ENCODE measurements at regions not wholly inside any gene's neighbourhood (a gene's known extent, or its start where the extent isn't known, plus 50 kb on each side); places are given as distances from the start of the nearest gene placed in this dataset.

DNA sequence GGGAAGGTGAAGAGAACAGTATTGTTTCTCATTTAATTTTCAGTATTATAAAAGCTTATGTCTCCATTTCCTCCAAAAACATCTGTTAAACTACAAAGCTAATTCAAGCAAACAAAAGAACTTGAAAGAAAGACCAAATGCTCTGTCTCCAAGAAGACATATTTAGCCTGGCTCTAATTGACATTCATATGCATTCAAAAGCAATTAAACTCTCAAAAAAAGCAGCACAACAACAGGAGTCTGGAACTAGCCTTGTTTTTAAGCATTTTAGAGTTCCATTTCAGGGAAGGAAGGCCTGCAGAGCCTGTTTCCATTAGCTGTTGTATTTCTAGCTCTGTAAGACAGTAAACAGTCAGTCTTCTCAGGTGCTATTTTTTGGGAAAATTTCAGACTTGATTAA, 447.9 kb downstream of the TDRD15 start:
- no peak overlapping the region for H3K4me3 ChIP-seq (replicated peaks; ENCODE audit: low read depth, low read length)
- TF ChIP-seq, protein P1, sequence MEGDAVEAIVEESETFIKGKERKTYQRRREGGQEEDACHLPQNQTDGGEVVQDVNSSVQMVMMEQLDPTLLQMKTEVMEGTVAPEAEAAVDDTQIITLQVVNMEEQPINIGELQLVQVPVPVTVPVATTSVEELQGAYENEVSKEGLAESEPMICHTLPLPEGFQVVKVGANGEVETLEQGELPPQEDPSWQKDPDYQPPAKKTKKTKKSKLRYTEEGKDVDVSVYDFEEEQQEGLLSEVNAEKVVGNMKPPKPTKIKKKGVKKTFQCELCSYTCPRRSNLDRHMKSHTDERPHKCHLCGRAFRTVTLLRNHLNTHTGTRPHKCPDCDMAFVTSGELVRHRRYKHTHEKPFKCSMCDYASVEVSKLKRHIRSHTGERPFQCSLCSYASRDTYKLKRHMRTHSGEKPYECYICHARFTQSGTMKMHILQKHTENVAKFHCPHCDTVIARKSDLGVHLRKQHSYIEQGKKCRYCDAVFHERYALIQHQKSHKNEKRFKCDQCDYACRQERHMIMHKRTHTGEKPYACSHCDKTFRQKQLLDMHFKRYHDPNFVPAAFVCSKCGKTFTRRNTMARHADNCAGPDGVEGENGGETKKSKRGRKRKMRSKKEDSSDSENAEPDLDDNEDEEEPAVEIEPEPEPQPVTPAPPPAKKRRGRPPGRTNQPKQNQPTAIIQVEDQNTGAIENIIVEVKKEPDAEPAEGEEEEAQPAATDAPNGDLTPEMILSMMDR (IDR thresholded peaks at IDR 0.05; ENCODE audit: low read depth, low read length, missing control alignments): no peak
- DNase-seq (ENCODE audit: extremely low read depth, low read depth): no peak

DNA sequence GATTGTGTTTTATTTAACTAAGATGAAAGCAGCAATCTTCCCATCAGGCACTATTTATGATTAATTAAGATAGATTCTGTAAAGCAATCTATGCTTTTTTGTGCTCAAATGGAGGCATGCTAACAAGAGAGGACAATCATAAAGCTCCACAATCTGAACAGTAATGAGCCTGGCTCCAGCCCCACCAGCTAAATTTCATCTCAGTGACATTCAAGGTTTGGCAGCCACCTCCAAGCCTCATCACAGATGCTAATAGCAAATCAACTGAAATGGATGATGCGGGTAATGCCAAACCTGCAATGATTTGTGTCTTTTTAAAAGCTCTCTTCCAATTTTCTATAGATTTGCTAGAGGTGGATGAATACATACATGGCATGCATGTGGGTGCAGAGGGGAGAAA, 456.6 kb downstream of the TDRD15 start:
- H3K4me3 ChIP-seq (replicated peaks; ENCODE audit: low read depth, low read length): no peak overlapping the region
- no peak for DNase-seq (ENCODE audit: extremely low read depth, low read depth)
- TF ChIP-seq, protein P1 (IDR thresholded peaks at IDR 0.05; ENCODE audit: low read depth, low read length, missing control alignments): no peak

DNA sequence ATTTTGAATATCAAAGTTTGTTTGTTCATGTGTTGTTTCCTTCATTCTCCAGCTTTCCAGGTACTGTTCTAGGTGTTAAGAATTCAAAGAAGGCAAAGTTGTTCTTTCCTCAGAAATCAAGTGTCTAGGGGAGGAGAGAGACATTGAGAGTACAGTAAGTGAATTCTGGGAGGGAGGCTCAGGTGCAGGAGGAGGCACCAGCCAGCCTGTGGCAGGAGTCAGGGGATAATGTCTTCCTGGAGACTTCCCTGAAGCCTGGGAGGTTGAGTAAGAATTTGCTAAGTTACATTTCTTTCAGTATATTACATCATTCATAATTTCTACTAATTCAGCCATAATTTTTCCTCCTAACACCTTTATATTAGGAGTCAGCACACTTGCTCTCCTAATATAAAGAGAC, 462.1 kb downstream of the TDRD15 start:
- TF ChIP-seq, protein P1 (IDR thresholded peaks at IDR 0.05; ENCODE audit: low read depth, low read length, missing control alignments): no peak
- DNase-seq (ENCODE audit: extremely low read depth, low read depth): no peak

DNA sequence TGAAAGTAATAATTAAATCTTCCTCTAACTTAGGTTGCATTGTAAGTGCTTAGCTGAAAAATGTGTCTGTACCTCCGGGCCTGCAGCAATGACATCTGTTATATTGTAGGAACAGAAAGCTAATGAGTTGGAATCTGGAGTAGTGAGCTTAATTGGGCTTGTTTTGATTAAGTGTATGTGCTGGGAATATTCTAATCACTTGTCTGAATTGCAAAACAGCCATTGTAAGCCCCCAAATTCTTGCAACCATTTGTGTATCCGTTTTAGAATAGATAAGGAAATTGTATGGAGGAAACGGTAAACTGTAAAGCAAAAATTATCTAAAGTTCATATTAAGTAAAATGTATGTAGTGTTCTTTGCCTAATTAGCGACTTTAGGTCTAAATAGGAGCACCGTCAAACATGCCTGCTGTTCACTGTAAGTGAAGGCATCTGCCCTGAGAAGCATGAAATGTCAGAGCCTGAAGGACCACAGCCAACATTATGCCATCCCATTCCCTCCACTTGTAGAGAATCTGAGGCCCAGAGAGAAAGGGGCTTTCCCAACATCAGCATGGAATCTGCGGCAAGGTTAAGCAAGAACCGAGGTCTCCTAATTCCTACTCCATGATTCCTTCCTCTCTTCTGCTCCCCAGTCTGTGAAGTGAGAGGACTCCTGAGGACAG, 466.4 kb downstream of the TDRD15 start:
- TF ChIP-seq, protein P1 (IDR thresholded peaks at IDR 0.05; ENCODE audit: low read depth, low read length, missing control alignments): no peak
- no peak for DNase-seq (ENCODE audit: extremely low read depth, low read depth)
- no peak overlapping the region for H3K4me3 ChIP-seq (replicated peaks; ENCODE audit: low read depth, low read length)

More for the DNA sequence above, 462.1 kb downstream of the TDRD15 start:
- no peak overlapping the region for H3K4me3 ChIP-seq (replicated peaks; ENCODE audit: low read depth, low read length)

DNA sequence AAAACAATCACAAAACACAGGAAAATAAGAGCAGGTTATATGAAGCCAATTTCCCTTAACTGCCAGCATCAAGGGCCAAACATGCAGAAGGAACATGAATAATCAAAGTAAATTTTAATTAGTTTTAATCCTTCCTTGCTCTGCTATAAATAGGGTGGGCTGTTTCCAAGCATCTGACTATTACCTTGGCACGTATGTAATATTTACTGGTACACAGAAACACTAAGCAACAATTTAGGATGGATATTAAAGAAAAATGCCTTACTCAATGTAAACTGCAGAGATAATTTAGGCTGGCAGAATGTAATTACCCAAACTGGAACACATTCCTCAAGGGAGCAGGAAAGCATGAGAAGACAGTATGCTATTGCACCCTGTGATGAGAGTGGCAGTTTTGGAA, 468.2 kb downstream of the TDRD15 start:
- no peak for DNase-seq (ENCODE audit: extremely low read depth, low read depth)
- H3K4me3 ChIP-seq (replicated peaks; ENCODE audit: low read depth, low read length): no peak overlapping the region
- TF ChIP-seq, protein P1 (IDR thresholded peaks at IDR 0.05; ENCODE audit: low read depth, low read length, missing control alignments): no peak

DNA sequence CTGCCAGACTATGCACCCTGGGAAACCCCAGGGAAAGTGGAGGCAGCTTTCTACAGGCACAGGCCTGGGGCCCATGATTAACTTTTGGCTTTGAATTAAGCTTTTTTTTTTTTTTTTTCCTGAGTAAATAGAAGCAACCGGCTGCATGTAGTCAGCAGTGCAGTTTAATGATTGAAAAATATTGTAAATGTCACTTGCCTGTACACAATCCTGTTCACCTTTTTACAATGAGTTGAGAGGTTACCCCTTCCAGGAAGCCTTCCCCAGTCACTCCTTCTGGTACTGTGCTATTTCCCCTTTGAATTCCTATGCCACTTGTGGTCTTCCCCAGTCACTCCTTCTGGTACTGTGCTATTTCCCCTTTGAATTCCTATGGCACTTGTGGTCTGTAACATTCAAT, 475.6 kb downstream of the TDRD15 start:
- H3K4me3 ChIP-seq (replicated peaks; ENCODE audit: low read depth, low read length): no peak overlapping the region
- TF ChIP-seq, protein P1 (IDR thresholded peaks at IDR 0.05; ENCODE audit: low read depth, low read length, missing control alignments): no peak
- DNase-seq (ENCODE audit: extremely low read depth, low read depth): no peak

DNA sequence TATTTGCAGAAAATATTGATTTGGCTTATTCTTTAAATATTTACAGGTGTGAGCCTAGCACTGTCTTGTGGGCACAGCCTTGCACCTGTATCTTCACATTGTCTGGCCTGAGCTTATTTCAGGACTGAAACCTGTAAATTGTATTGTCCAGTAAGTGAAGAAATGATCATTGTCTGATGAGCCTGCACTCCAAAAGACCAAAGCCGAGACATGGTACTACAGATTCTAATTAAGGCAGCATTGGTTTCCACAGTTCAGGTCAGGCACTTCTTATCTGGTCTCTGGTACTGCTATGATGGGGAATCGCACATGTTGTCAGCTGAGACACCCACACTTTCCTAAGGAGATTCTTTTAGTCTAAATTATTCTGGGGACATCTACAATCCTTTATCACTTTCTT, 479.0 kb downstream of the TDRD15 start:
- TF ChIP-seq, protein P1 (IDR thresholded peaks at IDR 0.05; ENCODE audit: low read depth, low read length, missing control alignments): no peak
- DNase-seq (ENCODE audit: extremely low read depth, low read depth): no peak

More for the DNA sequence above, 479.0 kb downstream of the TDRD15 start:
- H3K4me3 ChIP-seq (replicated peaks; ENCODE audit: low read depth, low read length): no peak overlapping the region

Data from HFF-Myc (cell line).